ENCODE measurements at regions not wholly inside any gene's neighbourhood (a gene's known extent, or its start where the extent isn't known, plus 50 kb on each side); places are given as distances from the start of the nearest gene placed in this dataset.

DNA sequence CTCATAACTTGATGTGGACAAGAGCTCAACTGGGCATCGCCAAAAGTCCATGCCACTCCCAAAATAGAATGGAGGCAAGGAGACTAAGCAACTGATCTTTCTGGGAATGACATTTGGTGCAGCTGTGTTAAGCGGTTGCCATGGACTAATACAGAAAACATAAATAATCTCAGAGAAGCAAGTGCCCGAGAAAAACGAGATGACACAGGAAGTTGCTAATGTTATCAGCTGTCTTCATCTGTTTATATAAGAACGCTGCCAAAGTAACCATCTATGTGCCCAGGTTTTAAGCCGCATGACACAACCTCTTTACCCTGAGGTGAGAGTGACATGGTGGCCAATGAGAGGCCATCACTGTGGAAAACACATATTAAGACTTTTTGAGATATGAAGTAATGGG is 54.9 kb upstream of the SACS start:
- peak; percentile 5 for DNase-seq

DNA sequence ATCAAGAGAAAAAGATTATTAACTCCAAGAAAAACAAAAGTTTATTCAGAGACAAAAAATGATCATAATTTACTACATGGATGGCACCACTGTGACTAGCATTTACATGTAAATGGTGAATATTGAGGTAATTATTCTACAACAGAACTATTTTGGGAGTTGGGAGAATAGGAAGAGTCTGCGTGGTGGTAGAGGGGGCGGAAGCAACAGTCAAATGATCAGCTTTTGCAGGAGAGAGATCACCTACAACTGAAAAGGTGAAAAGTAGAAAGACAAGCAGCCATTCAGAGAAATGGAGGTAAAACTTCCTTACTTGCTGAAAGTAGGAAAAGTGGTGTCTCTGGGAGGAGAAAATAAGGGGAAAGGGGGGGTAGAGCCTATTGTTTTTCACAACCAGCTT is 62.8 kb upstream of the SACS start:
- DNase-seq, result no peak

DNA sequence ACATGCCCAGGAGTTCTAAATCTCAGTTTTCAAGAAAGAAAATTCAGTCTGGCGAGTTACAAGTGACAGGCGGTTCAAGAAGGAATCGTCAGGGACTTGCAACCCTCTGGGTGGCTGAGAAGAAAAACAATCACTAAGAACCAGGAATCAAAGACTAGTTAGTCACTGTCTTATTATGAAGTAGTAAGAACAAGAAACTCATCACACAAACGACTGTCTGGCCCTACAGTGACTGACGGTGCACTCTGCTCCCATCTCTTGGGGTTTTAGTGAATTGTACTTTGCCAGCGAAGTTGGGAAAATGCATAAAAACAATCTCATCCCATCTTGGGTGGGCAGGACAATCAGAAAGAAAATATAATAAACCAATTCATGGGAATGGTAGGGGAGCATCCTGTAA is 63.7 kb upstream of the SACS start:
- DNase-seq, result no peak

DNA sequence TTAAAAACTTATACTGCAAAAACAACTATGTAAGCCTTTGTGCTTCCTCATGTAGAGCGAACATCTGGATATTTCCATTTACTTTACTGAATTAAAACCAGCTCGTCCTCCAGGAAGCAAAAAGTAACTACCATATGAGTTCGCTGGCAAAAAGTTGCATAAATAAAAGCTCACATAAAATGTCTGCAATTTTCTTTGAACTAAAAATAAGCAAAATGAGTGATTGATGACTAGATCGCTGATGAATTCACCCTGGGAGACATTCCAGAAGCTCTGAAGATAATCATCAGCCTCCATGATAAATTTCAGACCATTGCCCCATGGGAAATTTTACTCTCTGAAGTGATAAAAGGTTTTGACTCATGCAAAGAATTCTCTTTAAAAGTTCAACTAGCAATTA is 67.3 kb upstream of the SACS start:
- no peak for DNase-seq

DNA sequence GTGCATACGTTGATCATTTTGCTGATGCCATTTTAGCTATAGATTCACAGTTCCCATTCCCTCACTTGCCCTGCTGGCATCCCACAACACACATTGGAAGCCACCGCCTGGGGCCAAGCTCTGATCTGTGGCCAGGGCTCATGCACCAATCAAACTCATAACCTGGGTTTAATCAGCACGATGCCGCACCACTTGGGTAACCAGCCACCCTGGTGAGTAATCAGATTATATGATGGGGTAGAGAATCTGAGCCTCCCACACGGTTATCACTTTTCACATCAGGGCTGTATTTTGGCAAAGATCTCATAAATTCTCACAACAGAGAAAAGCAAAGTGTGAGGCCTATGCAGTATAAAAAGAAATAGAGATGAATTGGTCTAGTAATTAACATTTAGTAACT is 66.0 kb upstream of the TNFRSF19 start:
- DNase-seq, result no peak

DNA sequence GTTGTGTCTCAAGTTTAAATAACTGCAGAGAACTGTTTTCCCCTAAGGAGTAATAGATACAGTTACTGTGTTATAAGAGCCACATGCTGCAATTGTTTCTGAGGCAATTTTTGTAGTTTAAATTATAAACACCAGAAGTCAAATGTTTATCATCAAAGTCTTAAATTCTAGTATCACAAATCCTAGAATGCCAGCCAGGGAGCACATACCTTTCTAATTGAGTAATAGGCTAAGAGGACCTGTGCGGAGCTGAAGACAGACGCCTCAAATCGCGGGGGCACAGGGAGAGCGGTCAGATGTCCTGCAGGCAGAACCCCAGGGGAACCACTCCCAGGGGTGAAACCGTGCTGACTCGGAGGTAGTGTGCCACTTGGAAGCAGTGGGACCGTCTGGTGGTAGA is 65.2 kb upstream of the TNFRSF19 start:
- DNase-seq, result no peak

DNA sequence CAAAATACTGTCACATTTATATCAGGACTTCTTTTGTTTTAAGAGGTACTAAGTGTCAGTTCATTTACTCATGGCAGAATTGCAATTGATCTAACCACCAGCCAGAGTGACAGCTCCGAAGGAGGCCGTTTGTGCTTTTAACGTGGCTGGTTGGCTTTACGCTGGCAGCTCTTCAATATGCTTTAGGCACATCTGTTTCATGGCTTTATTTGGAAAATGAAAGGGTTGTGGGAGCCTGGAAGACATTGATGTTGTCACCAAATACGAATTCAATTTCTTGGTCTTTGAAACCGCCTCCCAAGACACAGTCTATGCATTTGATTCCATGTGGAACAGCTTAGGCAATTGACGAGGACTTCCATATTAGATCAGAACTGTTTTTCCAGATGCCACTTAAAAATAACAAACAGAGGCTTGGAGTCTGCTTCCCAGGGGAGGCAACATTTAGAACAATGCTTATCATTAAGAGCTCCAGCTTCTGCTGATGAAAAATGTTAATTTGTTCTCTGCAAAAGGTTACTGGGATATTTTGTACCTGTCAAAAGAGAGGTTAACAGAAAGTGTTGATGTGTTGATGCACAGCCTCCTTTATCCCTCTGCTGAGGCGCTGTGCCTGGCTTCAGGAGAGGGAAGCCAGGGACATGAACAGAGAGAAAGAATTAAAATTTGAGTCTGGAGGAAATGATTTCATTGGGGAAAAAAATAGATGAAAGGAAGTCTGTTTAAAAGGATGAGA is 64.0 kb upstream of the TNFRSF19 start:
- DNase-seq, result no peak

DNA sequence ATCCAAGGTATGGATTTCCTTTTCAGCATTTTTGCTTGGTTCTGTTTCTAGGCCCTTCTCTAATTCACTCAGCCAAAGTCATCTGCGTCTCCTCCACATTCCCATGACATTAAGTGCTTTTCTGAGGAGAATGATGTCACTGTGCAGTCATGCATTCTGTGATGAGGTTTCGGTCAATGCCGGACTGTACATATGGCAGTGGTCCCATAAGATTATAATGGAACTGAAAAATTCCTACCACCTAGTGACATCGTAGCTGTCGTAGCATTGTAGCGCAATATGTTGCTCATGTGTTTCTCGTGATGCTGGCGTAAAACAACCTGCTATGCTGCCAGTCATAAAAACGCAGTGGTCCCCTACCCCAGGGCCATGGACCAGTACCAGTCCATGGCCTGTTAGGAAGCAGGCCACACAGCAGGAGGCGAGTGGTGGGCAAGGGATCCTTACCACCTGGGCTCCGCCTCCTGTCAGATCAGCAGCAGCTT is 63.4 kb upstream of the TNFRSF19 start:
- DNase-seq, result no peak

DNA sequence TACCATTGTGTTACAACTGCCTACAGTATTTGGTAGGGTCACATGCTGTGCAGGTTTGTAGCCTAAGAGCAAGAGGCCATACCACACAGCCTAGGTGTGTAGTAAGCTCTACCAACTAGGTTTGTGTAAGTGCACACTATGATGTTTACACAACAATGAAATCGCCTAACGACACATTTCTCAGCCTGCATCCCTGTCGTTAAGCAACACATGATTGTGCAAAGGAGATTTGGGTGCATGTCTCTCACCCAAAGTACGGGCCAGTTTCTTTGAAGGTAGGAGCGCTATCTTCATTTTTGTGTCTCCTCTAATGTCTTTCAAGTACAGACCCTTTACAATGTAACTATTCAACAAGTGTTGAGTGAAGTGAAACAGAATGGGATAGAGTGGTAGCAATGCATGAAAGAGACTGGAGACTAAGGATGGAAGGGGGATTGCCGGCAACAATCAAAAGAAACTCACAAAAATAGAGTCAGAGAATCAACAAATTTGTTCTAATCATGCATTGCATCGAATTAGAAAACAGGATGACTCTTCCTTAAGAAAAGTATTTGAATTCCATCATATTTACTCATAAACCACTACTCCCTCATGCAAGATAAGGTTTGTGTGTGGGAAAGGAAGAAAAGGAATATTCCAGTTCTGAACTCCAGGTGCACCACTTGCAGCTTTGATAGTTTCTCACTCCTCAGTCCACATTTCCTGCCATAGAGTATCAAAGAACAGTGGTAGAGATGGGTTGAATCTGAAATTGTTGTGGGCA is 60.2 kb upstream of the TNFRSF19 start:
- no peak for DNase-seq

DNA sequence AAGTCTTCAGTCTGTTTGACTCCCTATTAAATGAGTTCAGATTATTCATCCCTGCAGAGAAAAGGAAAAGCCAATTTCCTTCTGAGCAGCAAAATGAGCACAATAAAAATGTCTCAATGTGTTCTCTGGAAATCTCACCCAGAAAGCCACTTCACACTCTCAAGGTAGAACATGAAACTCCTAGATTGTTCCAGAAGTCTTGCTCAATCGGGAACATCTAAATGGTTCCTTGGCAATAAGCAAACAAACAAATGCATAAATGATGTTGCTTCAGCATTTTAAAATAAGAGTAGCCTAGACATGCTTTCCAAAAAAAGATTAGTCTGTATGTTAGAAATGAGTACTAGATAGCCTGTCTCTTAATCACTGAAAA is 59.7 kb upstream of the TNFRSF19 start:
- DNase-seq, result no peak

DNA sequence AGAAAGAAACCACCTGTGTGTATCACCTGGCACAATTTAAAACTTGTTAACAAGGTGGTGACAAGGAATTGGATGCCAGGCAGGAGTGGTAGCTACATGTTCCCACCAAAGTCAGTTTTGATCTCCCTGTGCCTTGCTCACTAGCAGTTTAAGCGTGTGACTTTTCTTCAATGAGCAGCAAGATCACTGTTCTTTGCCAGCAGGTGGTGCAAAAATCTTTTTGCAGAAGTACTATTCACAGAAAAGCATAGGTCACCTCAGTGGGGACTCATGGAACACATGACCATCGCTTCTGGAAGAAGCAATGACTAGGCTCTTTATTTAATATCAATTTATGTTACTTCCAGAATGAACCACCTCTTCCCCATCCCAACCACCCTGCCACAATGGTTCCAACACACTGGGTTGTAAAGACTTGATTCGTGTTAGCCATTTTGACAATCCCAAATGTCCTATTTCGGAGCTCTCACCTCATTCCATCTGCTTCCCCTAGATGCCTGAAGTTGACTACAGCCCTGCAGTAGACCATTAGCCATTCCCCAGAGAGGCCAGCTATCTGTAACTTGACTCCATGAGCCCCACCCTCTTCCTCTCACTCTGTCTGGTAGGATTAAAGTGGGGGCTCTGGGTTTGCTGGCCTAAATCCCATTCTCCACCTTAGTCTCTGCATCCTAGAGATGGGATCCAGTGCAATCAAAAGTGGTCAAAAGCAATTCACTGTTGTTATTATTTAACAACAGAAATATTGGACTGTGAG is 59.1 kb upstream of the TNFRSF19 start:
- no peak for DNase-seq

DNA sequence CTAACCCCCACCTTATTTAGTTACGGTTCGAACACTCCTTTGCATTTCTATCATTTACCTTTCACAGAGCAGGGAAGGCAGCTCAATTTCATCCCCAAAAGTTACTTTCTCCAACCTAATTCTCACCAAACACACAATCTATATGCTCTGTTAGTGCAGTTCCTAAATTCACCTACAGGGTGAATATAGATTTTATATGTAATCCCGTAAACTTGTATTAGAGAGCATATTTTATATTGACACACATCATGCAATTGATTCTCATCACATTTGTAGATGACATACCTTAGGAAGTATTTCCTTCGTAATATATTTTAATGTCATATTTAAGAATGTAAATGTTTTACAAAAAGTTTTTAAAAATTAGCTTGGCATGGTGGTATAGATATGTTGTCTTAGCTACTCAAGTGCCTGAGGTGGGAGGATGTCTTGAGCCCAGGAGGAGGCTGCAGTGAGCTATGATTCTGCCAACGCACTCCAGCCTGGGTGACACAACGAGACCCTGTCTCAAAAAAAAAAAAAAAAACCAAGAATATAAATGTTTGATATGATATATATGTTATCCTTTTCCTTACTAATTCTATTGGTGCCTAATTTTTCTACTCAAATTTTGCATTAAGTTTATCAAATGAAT is 57.3 kb upstream of the TNFRSF19 start:
- no peak for DNase-seq

DNA sequence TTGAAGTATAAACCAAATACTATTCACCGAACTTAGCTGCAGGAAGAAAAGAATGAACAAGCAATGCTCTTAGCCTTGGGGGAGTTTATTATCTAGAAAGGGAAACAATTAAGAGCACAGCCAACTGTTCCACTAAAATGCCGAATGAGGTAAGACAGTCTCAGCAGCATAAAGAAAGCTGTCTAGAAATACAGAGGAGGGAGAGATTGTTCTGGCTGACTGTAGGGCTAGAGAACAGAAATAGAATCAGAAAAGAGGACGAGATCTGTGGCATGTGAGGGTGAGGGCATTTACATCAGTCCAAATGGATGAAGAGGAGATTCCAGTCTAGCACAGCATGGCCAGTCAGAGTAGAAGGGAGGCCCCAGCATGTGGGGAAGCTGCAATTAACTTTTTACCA is 56.8 kb upstream of the TNFRSF19 start:
- no peak for DNase-seq

DNA sequence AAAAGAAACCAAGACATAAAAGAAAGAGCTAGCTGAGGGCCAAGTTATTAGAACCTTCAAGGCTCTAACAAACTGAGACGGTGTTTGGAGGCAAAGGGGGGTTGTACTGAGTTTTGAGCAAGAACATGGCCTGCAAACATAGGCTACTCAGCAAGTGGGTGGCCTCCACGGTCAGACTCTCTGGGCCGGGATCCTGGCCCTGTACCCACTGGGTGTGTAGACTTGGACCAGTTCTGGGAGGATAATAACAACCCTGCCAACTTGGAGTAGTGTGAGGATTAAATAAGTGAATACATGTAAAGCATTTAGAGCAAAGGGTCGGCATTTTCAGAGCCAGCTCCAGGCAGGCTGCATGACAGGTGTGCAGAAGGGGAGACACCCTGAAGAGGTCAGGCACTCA is 56.1 kb upstream of the TNFRSF19 start:
- no peak for DNase-seq

DNA sequence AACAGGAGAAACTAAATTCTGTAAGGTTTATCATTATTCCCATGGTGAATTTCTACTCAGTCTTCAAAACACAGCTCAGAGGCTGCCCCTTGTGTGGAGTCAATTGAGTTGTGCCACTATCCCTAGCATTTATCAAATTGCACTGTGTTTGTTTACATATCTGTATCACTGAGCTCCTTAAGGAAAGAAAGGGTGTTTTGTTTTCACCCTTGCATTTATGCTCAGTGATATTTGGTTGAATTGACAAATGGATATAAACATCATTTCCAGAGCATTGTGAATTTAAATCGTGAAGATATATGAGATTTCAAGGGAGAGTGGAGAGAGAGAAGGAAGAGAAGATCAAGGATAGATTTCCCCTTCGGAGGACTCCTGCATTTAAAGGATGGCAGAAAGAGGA is 55.1 kb upstream of the TNFRSF19 start:
- DNase-seq, result no peak

DNA sequence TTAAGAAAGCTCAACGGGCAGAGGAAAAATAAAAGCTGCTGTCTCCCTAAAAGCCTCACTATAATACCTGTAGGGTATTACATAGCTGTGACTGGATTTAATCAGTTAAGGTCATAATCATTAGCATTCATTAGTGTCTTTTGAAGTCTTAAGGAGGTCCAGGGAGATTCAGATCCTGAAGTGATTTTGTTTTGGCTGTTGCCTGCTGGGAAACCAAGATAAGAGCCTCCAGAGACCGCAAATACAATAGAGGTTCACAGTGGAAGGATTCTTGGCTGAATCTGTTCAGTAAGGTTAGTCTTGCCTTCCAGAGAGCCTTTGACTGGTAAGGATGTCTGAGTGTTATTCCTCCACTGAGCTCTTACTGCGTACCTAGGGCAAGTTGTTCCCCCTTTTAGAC is 54.0 kb upstream of the TNFRSF19 start:
- DNase-seq, result no peak

DNA sequence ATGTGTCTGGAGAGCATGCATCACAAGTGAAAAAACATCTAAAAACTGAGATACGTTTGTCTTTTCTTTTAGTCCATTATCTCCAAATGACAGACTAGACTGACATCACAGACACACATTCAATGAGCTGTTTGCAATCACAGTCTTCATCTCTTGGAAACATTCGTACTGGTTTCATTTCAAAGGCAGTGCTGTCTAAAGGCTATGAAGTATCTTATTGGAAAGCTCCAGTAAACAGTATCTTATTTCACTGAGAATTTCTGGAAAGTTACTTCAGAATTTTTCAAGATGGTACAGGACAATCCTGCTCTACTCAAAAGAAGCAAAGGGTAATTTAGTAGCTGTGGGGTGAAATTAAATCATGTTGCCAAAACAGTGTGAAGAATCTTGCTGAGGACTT is 53.5 kb upstream of the TNFRSF19 start:
- DNase-seq, result no peak

DNA sequence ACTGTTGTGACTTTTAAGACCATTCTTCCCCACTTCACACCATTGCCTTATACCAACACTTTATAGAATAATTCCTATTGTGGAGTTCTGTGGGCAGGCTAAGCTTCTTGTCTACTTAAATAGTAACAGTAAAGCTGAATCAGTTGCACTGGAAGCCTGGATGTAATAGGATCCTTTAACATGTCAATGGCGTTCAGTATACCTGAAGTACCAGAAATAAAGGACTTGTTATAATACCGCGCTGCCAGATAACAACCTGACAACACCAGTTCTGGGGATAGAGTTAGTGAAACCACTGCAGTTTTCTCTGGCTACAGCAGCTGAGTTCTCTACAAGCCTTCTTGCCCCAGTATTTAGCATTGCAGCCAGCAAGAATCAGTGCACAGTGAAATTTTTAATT is 52.0 kb upstream of the TNFRSF19 start:
- no peak for DNase-seq
